ENCODE measurements at regions not wholly inside any gene's neighbourhood (a gene's known extent, or its start where the extent isn't known, plus 50 kb on each side); places are given as distances from the start of the nearest gene placed in this dataset.

DNA sequence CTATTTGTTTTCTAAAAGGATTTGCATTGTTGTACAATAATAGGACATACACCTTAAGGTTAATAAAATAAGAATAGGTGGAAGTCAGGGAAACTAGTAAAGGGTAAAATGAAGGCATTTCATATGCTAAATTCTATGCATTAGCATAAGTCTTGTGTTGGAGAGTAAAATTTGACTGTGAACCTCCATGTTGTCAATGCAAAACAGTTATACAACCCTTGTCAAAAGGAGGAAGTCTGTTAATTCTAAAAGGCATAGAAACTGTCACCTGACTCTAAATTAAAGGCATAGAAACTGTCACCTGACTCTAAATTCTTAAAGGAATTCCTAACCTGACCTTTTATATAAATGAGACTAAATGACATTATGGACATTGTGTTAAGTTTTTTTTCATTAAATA lies 291.8 kb downstream of the OLFM3 start:
- H3K4me2 ChIP-seq: no peak overlapping the region
- no peaks in the 10 kb centered on the region for H3K9me3 Mint-ChIP-seq
- no peaks in the 10 kb centered on the region for H3K27me3 ChIP-seq
- TF ChIP-seq EZH2 (IDR thresholded peaks at IDR 0.05): no peak
- H3K4me3 Mint-ChIP-seq: no peak overlapping the region
- no peaks in the 10 kb centered on the region for H3K27me3 Mint-ChIP-seq (ENCODE audit: insufficient read depth, low read depth)
- no peaks in the 10 kb centered on the region for H3F3A ChIP-seq (ENCODE audit: low read depth)
- no peaks in the 10 kb centered on the region for H3K9me3 ChIP-seq (ENCODE audit: low read depth)
- H2AFZ ChIP-seq (replicated peaks): no peak overlapping the region
- no peaks in the 10 kb centered on the region for H3K4me1 ChIP-seq
- no peaks in the 10 kb centered on the region for H3K79me2 ChIP-seq (ENCODE audit: low read depth)
- H3K27ac ChIP-seq: no peak overlapping the region
- peaks cover 5% of the 10 kb centered on the region for H3K4me1 Mint-ChIP-seq
- H3K36me3 Mint-ChIP-seq: no peaks in the 10 kb centered on the region
- no peak overlapping the region for H3K9ac ChIP-seq
- H3K36me3 ChIP-seq: no peaks in the 10 kb centered on the region
- DNase-seq (ENCODE audit: low spot score): no peak
- no peak overlapping the region for H3K4me3 ChIP-seq
- no peak overlapping the region for H3K27ac Mint-ChIP-seq
- H4K20me1 ChIP-seq (ENCODE audit: low read depth): no peaks in the 10 kb centered on the region

DNA sequence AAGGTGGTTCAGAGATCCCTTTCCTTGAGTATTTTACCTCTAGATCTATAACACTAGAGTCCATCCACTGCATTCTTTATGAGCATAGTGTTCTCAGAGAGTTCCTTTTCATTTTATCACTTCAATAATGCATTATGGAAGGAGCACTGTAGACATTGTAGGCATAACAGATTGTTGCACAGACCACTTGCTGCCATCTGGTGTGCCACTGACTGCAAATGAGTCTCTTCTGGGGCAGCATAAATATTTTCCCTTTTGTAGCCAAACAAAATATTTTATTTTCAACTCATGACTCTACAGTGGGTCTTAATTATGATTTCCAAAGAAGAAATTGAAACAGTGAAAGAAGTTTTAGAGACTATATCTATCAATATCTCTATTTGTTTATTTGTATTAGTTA lies 290.4 kb downstream of the OLFM3 start:
- Mint-ChIP-seq H3K36me3 (no peaks in the 10 kb centered on the region), H3K27ac (no peak overlapping the region), H3K4me3 (no peak overlapping the region), H3K4me1 (peaks cover 5% of the 10 kb centered on the region), H3K9me3 (no peaks in the 10 kb centered on the region), H3K27me3 (ENCODE audit: insufficient read depth, low read depth) (no peaks in the 10 kb centered on the region)
- Histone ChIP-seq H3F3A (ENCODE audit: low read depth) (no peaks in the 10 kb centered on the region), H3K4me2 (no peak overlapping the region), H2AFZ (replicated peaks) (no peak overlapping the region), H3K27me3 (no peaks in the 10 kb centered on the region), H3K4me1 (no peaks in the 10 kb centered on the region), H3K79me2 (ENCODE audit: low read depth) (no peaks in the 10 kb centered on the region), H3K4me3 (no peak overlapping the region), H3K36me3 (no peaks in the 10 kb centered on the region), H4K20me1 (ENCODE audit: low read depth) (no peaks in the 10 kb centered on the region), H3K27ac (no peak overlapping the region), H3K9ac (no peak overlapping the region), H3K9me3 (ENCODE audit: low read depth) (no peaks in the 10 kb centered on the region)
- no peak for DNase-seq (ENCODE audit: low spot score)
- TF ChIP-seq EZH2 (IDR thresholded peaks at IDR 0.05) (no peak), EZH2phosphoT487 (IDR thresholded peaks at IDR 0.05) (no peak)
- TF ChIP-seq, protein P1, sequence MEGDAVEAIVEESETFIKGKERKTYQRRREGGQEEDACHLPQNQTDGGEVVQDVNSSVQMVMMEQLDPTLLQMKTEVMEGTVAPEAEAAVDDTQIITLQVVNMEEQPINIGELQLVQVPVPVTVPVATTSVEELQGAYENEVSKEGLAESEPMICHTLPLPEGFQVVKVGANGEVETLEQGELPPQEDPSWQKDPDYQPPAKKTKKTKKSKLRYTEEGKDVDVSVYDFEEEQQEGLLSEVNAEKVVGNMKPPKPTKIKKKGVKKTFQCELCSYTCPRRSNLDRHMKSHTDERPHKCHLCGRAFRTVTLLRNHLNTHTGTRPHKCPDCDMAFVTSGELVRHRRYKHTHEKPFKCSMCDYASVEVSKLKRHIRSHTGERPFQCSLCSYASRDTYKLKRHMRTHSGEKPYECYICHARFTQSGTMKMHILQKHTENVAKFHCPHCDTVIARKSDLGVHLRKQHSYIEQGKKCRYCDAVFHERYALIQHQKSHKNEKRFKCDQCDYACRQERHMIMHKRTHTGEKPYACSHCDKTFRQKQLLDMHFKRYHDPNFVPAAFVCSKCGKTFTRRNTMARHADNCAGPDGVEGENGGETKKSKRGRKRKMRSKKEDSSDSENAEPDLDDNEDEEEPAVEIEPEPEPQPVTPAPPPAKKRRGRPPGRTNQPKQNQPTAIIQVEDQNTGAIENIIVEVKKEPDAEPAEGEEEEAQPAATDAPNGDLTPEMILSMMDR (IDR thresholded peaks at IDR 0.05): no peak

DNA sequence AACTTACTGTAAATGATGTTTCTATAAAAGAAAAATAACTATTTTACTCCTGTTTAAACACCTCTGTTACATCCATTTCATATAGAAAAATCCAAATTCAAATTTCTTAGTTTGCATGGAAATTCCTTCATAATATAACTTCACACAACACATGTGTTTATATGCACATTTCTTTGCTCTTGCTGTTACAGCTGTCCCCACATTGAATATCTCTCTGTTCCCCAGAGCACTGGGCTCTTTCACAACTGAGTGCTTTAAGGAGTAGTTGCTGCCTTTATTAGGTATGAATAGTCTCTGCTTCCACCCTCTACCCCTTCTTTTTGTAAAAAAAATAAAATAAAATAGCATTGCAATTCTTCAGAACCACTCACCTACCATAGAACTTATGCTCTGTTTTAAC lies 287.0 kb downstream of the OLFM3 start:
- Histone ChIP-seq H2AFZ (replicated peaks) (no peak overlapping the region), H3F3A (ENCODE audit: low read depth) (no peaks in the 10 kb centered on the region), H3K4me2 (no peak overlapping the region), H3K4me1 (no peaks in the 10 kb centered on the region), H3K9ac (no peak overlapping the region), H4K20me1 (ENCODE audit: low read depth) (no peaks in the 10 kb centered on the region), H3K27me3 (no peaks in the 10 kb centered on the region), H3K27ac (no peak overlapping the region), H3K36me3 (no peaks in the 10 kb centered on the region), H3K79me2 (ENCODE audit: low read depth) (no peaks in the 10 kb centered on the region), H3K9me3 (ENCODE audit: low read depth) (no peaks in the 10 kb centered on the region), H3K4me3 (no peak overlapping the region)
- Mint-ChIP-seq H3K9me3 (no peaks in the 10 kb centered on the region), H3K27me3 (ENCODE audit: insufficient read depth, low read depth) (no peaks in the 10 kb centered on the region), H3K36me3 (no peaks in the 10 kb centered on the region), H3K4me1 (no peaks in the 10 kb centered on the region), H3K27ac (no peak overlapping the region), H3K4me3 (no peak overlapping the region)
- TF ChIP-seq, protein P1 (IDR thresholded peaks at IDR 0.05): no peak
- TF ChIP-seq EZH2phosphoT487 (IDR thresholded peaks at IDR 0.05) (no peak), EZH2 (IDR thresholded peaks at IDR 0.05) (no peak)
- DNase-seq (ENCODE audit: low spot score): no peak

DNA sequence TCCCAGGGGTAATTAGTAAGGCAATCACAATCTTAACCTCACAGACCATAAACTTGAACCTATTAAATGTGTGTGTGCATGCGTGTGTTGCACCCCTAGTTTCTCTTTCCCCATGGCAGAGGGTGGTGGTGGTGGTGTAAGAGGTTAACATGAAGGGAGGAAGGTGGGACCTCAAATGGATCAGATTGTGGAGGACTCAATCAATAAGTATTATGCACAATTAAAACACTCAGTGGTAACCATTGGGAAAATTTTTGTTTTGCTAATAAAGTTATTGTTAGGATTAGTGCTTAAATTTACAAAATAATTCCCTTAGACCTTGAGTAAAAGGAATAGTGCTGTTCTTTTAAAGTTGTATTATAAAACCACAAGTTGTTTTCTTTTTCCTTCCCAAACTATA lies 283.0 kb downstream of the OLFM3 start:
- no peak overlapping the region for H2AFZ ChIP-seq (replicated peaks)
- H3K79me2 ChIP-seq (ENCODE audit: low read depth): no peaks in the 10 kb centered on the region
- H3K27me3 Mint-ChIP-seq (ENCODE audit: insufficient read depth, low read depth): no peaks in the 10 kb centered on the region
- no peaks in the 10 kb centered on the region for H4K20me1 ChIP-seq (ENCODE audit: low read depth)
- no peaks in the 10 kb centered on the region for H3K4me1 Mint-ChIP-seq
- no peak for TF ChIP-seq EZH2 (IDR thresholded peaks at IDR 0.05)
- TF ChIP-seq, protein P1 (IDR thresholded peaks at IDR 0.05): no peak
- no peaks in the 10 kb centered on the region for H3K27me3 ChIP-seq
- no peak overlapping the region for H3K27ac Mint-ChIP-seq
- no peaks in the 10 kb centered on the region for H3K4me1 ChIP-seq
- no peak overlapping the region for H3K4me3 Mint-ChIP-seq
- no peak for DNase-seq (ENCODE audit: low spot score)
- no peak overlapping the region for H3K9ac ChIP-seq
- no peaks in the 10 kb centered on the region for H3K9me3 Mint-ChIP-seq
- H3K4me2 ChIP-seq: no peak overlapping the region
- no peaks in the 10 kb centered on the region for H3K36me3 ChIP-seq
- H3K9me3 ChIP-seq (ENCODE audit: low read depth): no peaks in the 10 kb centered on the region
- H3K27ac ChIP-seq: no peak overlapping the region
- no peaks in the 10 kb centered on the region for H3K36me3 Mint-ChIP-seq
- H3K4me3 ChIP-seq: no peak overlapping the region
- H3F3A ChIP-seq (ENCODE audit: low read depth): no peaks in the 10 kb centered on the region

Data from neural progenitor cell (in vitro differentiated cells).